GM12892 (cell line): ENCODE measurements at regions not wholly inside any gene's neighbourhood (a gene's known extent, or its start where the extent isn't known, plus 50 kb on each side); places are given as distances from the start of the nearest gene placed in this dataset.

Source experiments
- DNase-seq: peaks from one replicate; pipeline ENCODE4 v3.0.0; 2011; ENCODE audit not compliant: insufficient read length
- FAIRE-seq: peaks from 2 replicates; lab custom pipeline; 2011; peaks lifted over from hg19 to GRCh38; lab: Jason Lieb, UNC
- POLR2A ChIP-seq: IDR thresholded peaks from 2 replicates; pipeline ENCODE4 v1.6.1; 2011; ENCODE audit warnings: low read depth, low read length, control low read depth
- POLR2AphosphoS5 ChIP-seq: IDR thresholded peaks from 2 replicates; pipeline ENCODE4 v1.6.1; 2011; ENCODE audit warnings: low read depth, low read length, control low read depth
- TAF1 ChIP-seq: IDR thresholded peaks from 2 replicates; pipeline ENCODE4 v1.6.1; 2011; ENCODE audit warnings: low read depth, mild to moderate bottlenecking, control low read depth, low read length, borderline replicate concordance

DNA sequence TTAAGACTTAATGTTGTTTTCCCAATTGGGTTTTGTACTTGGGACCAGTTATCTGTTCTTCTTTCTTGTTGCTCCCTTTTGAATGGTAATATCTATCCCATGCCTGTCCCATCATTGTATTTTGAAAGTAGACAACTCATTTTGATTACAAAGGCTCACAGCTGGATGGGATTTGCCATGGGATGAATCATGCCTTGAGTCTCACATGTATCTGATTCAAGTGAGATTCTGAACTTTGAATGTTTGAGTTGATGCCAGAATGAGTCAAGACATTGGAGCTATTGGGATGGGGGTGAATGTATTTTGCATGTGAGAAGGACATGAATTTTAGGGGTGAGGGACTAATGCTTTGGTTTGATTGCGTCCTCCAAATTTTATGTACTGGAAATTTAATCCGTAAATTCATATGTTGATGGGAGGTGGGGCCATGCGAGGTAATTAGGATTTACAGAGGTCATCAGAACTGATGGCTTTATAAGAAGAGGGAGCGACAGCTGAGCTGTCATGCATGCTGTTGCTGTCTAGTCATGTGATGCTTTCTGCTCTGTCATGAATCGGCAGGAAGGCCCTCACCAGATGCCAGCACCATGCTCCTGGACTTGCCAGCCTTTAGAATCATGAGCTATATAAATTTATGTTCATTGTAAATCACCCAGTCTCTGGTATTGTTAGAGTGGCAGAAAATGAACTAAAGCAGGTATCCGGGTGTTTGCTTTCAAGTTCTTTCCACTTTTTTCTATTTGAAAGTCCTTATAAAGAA is 741.3 kb upstream of the RAB6C start:
- DNase-seq (no peak), FAIRE-seq (no peak)
- no peak for TF ChIP-seq TAF1
- no peak for TF ChIP-seq POLR2A
- TF ChIP-seq POLR2AphosphoS5 = no peak

DNA sequence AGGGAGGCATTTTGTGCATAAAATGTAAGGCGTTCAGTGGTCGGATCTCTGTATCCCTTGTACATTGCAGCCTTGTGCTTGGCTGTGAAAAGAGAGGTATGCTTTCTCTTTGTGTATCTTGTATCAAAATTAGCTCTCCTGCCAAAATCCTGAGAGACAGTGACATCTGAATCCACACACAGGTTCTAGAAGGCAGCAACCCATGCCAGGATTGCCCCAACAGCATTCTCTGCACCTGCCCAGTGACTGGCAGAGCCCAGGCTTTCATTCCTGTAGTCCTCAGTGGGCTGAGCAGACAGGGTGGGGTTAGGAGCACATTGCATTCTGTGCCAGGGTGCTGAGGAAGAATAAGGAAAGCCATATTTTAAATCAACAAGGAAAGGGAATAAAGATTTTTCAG is 740.3 kb upstream of the RAB6C start:
- FAIRE-seq (no peak), DNase-seq (no peak)
- TF ChIP-seq POLR2AphosphoS5 = no peak
- TF ChIP-seq POLR2A = no peak
- no peak for TF ChIP-seq TAF1

DNA sequence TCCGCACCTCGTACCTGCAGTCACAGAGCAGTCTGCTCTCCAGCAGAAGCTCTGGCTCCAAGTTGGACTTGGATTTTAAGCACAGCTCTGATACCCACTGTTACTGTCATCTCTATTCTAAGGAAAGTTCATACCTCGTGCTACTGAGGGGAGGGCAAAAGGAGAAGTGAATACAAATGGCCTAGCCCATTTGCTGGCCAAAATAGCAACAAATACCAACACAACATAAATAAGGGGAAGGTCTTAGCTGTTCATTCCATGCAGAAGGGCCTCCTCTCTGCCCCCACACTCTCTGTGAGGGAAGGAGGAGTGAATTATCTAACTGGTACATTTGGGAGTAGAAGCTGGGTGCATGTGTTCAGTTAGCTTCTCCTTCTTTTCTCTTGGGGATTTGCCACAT is 739.4 kb upstream of the RAB6C start:
- no peak for TF ChIP-seq POLR2A
- TF ChIP-seq TAF1 = no peak
- TF ChIP-seq POLR2AphosphoS5 = no peak
- DNase-seq = no peak
- no peak for FAIRE-seq

DNA sequence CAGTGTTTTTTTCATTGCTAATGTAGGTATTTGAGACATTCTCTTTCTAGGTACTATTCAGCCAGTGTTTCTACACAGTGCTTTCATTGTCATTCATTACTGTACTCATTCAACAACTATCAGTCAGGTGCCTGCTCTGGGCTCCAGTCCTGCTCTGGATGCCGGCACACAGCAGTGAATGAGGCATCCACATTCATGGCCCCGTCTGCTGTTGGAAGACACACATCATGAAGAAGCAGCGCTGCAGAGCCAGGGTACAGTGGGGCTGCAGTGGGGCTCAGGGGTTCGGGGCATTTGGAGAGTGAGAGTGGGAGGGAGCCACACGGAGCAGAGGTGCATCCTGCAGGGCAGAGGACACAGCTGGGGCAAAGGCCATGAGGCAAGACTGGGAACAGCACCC is 737.2 kb upstream of the RAB6C start:
- TF ChIP-seq POLR2AphosphoS5 (no peak), POLR2A (no peak), TAF1 (no peak)
- DNase-seq (no peak), FAIRE-seq (no peak)

DNA sequence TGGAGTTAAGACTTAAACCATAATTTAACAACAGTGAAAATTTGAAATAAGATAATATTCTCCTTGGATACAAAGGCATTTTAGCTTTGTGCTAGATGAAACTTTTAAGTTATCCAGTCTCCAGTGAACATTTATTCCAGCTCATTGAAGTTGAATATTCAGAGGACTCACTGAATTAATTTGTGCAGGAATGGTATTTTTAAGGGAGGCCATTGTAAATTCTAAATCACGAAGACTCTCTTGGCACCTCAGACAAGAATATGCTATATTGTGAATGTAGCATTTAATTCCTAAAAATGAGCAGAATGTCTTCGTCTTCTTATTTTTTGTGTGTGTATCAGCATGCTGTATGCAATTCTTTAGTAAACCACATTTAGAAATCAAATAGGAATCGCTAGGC is 731.7 kb upstream of the RAB6C start:
- DNase-seq = no peak
- no peak for TF ChIP-seq POLR2AphosphoS5
- no peak for TF ChIP-seq TAF1
- no peak for TF ChIP-seq POLR2A
- FAIRE-seq = no peak

DNA sequence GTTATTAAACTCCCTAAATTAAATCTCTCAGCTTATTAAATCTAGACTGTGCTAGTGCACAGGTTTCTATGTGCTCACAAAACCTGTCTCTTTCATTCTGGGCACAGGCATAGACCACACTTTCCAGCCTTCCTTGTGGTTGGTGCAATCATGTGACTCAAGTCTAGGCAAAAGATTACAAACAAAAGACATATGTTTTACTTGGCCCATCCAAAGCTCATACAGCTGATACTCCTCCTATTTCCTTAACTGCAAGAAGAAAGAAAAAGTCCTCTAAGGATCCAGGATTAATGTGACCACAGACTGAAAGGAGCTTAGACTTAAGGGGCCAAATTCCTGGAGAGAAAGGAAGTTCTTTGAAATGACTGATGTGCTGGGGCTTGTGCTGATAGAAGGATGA is 731.3 kb upstream of the RAB6C start:
- FAIRE-seq = no peak
- DNase-seq = no peak
- no peak for TF ChIP-seq POLR2A
- no peak for TF ChIP-seq TAF1
- no peak for TF ChIP-seq POLR2AphosphoS5

DNA sequence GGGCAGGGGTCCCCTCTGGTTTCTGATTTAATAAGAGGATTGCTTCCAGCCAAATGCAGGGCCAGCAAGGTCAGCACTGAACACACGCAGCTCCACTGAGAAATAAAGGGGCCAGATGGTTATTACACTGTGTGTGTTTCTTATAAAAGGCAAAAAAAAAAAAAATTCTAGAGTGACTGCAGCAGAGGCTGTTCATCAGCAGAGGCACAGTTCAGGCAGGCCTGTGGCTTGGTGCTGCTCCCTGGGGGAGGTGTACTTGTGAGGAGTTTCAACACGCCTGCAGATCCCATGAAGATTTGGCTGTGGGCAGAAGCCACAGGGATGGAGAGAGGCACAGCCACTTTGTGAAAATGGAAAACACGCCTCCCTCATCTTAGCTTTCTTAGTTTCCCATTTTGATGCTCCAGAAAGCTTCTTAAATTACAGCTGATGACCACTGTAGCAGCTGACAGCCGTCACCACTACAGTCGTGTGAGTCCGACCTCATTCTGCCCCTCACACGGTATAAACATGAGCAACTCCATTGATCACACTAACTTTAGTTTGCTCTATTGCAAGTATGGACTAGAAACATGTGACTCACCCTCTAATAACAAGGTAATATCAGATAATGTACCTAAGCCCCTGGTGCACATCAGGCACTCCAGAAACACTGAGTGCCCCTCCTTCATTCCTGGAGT is 726.5 kb upstream of the RAB6C start:
- DNase-seq = no peak
- FAIRE-seq = no peak
- TF ChIP-seq POLR2AphosphoS5 (no peak), POLR2A (no peak), TAF1 (no peak)

DNA sequence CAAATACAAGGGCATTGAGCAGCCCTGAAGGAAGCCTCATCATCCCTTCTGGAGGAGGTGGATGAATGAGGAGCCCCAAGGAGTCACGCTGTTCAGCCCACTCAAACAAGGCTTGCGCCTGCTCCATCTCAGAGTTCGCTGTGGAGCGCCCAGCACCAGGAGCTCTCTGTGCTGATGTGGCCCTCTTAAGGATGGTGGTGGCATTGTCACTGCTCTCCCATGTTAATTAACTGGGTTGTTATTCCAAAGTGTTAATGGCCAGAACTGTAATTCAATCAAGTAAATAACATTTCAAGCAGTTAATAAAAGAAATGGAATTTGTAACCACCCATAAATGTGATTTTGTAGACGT is 726.0 kb upstream of the RAB6C start:
- DNase-seq (no peak), FAIRE-seq (no peak)
- no peak for TF ChIP-seq POLR2AphosphoS5
- TF ChIP-seq POLR2A = no peak
- TF ChIP-seq TAF1 = no peak

DNA sequence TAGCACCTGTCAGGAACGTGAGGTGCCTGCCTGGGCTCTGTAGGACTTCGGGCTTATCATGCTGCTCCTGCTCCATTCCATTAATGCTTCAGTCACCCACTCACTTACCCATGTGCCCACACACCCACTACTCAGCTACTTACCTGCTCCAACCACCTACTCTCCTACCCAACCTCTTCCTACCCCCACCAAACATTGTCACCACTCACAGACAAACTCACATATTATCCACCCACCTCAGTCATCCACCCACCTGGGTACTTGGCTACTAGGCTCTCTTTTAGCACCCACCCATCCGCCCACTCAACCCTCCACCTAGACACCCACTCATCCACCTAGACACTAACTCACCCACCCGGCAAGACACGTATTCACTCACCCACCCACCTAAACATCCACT is 724.7 kb upstream of the RAB6C start:
- FAIRE-seq = no peak
- no peak for TF ChIP-seq POLR2A
- TF ChIP-seq TAF1 = no peak
- TF ChIP-seq POLR2AphosphoS5 = no peak
- no peak for DNase-seq

DNA sequence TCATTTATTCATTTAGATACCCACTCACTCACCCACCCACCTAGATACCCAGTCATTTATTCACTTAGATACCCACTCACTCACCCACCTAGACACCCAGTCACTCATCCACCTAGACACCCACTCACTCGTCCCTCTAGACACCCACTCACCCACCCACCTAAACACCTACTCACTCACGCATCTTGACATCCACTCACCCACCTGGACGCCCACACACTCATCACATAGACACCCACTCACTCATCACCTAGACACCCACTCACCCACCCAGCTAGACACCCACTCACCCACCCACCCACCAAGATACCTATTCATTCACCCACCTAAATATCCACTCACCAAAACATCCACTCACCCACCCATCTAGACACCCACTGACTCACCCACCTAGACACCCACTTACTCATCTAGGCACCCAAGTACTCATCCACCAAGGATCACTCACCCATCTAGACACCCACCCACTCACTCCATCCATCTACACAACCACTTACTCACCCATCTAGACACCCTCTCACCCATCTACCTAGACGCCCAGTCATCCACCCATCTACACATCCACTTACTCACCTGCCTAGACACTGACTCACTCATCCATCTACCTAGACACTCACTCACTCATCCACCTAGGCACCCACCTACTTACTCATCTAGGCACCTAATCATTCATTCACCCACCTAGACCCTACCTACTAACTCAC is 723.7 kb upstream of the RAB6C start:
- FAIRE-seq (no peak), DNase-seq (no peak)
- TF ChIP-seq POLR2A = no peak

DNA sequence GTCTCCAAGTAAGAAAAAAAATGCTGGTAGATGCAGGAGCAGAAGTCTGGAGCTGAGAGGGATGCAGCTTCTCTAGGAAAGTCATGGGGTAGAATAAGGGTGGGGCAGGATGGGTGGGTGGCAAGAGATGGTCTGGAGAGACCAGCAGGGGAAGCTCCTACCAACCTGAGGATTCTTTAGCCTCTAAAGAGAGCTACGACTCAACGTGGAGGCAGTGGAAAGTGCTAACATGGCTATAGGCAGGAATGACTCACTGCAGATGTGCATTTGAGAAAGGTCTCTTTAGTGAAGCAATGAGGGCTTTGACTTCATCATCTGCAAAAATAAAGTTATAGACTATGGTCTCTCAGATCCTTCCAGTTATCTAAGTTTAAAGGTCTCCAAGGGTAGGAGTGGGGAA is 722.8 kb upstream of the RAB6C start:
- no peak for TF ChIP-seq TAF1
- TF ChIP-seq POLR2A = no peak
- no peak for TF ChIP-seq POLR2AphosphoS5
- DNase-seq (no peak), FAIRE-seq (no peak)
